GM13976 (cell line): ENCODE measurements at regions not wholly inside any gene's neighbourhood (a gene's known extent, or its start where the extent isn't known, plus 50 kb on each side); places are given as distances from the start of the nearest gene placed in this dataset.
A peak's percentile ranks its signal among the peaks of the same experiment; 100 is the strongest.

Experiments
- DNase-seq: peaks from one replicate; pipeline ENCODE4 v3.0.0; 2012; ENCODE audit warnings: low spot score
- CTCF ChIP-seq: IDR thresholded peaks from 2 replicates; pipeline ENCODE4 v1.5.1; 2012; ENCODE audit warnings: borderline replicate concordance, mild to moderate bottlenecking; ENCODE audit not compliant: insufficient read depth; ENCODE audit errors: extremely low read depth, missing control alignments, control extremely low read depth
- in situ Hi-C: fragments of 300-500 bp; cut with MboI; formaldehyde crosslinking; loops from one replicate; pipeline ENCODE4 v1.12.0; 2022; ENCODE audit warnings: low sequenced_read_pairs, mixed read lengths, inconsistent platforms; ENCODE audit not compliant: unreplicated experiment

GRCh38 chr10:31635415-31636065 is 293.1 kb downstream of the ARHGAP12 start:
- TF ChIP-seq CTCF = no peak
- no peak for DNase-seq
- in situ Hi-C loops = no loop called here

- TF ChIP-seq CTCF = no peak
- no peak for DNase-seq
- in situ Hi-C loops = no loop called here
These were observed 293.6 kb downstream of the ARHGAP12 start for GRCh38 chr10:31635009-31635408.

GRCh38 chr10:31630861-31631567 is 297.6 kb downstream of the ARHGAP12 start:
- no peak for TF ChIP-seq CTCF
- in situ Hi-C loops = no loop called here
- DNase-seq = peak; percentile 45

DNA sequence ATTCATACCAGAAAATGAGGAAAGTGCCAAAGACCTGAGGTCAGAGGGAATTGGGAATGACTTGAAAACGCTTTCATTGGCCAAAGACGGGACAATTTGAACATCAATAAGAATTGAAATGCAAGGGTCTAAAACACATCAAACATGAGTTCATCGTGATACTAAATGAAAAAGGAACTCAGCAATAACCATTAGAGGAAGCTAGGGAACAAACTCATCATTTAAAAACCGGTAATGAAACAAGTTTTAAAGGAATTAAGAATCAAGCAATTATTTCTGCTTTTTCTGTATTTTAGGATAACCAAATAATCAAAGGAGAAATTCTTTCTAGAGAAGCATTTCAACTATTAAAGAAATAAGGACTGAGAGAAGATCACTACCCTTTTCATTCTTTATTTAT is 303.1 kb downstream of the ARHGAP12 start:
- in situ Hi-C loops = no loop called here
- DNase-seq = no peak
- no peak for TF ChIP-seq CTCF

DNA sequence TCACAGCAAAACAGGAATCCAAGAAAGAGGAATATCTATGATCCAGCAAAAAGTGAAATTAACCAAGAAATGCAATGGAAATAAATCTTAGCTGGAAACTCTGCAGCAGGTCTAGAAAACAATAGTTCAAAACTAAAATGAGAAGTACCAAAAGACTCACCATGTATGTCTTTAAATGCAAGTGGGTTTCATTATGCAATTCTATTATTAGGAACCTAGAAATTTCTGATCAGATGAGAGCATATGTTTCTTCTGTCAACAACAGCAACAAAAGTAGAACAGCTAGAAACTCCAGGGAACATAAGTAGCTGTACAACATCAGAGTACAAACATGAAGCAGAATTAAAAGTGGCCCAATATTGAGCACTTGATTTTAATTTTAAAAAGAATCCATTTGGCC is 304.0 kb downstream of the ARHGAP12 start:
- DNase-seq = no peak
- TF ChIP-seq CTCF = no peak
- in situ Hi-C loops = no loop called here

DNA sequence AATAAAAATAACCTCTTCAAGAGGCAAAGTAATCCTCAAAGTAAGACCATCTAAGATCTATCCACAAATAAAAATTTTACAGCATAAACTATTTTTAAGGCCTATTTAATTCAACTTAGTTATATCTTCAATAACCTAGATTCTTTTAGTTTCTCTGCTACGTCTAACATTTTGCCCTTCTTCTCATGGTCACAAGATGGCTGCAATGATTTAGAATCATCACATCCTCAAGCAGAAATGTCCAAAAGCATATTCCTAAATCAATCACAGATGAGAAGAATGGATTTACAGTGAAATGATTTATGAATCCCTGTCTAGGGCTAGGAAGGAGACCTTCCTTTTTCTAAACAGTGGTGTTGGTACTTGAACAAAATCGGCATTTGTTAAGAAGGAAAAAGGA is 304.7 kb downstream of the ARHGAP12 start:
- in situ Hi-C loops = no loop called here

More for the DNA sequence above, 304.7 kb downstream of the ARHGAP12 start:
- TF ChIP-seq CTCF = no peak
- no peak for DNase-seq
